Epithelial cell of esophagus (primary cell): ENCODE measurements at regions not wholly inside any gene's neighbourhood (a gene's known extent, or its start where the extent isn't known, plus 50 kb on each side); places are given as distances from the start of the nearest gene placed in this dataset.

Source experiments
- DNase-seq: peaks from one replicate; pipeline ENCODE4 v3.0.0; 2010; ENCODE audit warnings: low read depth
- H3K4me3 ChIP-seq: 2 replicates; pipeline ENCODE4 v1.5.1; 2011; ENCODE audit warnings: mild to moderate bottlenecking, low read length, control low read depth
- CTCF ChIP-seq: IDR thresholded peaks from 2 replicates; pipeline ENCODE4 v1.5.1; 2011; ENCODE audit warnings: low read depth, mild to moderate bottlenecking, low read length, control low read depth, inconsistent platforms; ENCODE audit not compliant: insufficient read depth; ENCODE audit errors: missing control alignments

- H3K4me3 ChIP-seq = no peak overlapping the region
- DNase-seq = no peak
- TF ChIP-seq CTCF = no peak
These were observed 177.9 kb upstream of the PGRMC2 start for GRCh38 chr4:128465523-128465922.

- H3K4me3 ChIP-seq = no peak overlapping the region
- DNase-seq = no peak
- no peak for TF ChIP-seq CTCF
These were observed 175.4 kb upstream of the PGRMC2 start for GRCh38 chr4:128463006-128463405.

GRCh38 chr4:128462103-128462783, 174.6 kb upstream of the PGRMC2 start:
- no peak for TF ChIP-seq CTCF
- no peak overlapping the region for H3K4me3 ChIP-seq
- DNase-seq = no peak

GRCh38 chr4:128461291-128462102, 173.9 kb upstream of the PGRMC2 start:
- DNase-seq = peak; percentile 69
- H3K4me3 ChIP-seq = no peak overlapping the region
- no peak for TF ChIP-seq CTCF

GRCh38 chr4:128459547-128459946, 171.9 kb upstream of the PGRMC2 start:
- no peak for TF ChIP-seq CTCF
- no peak for DNase-seq

GRCh38 chr4:128458816-128459215, 171.2 kb upstream of the PGRMC2 start:
- no peak overlapping the region for H3K4me3 ChIP-seq
- no peak for DNase-seq
- no peak for TF ChIP-seq CTCF

More at GRCh38 chr4:128459547-128459946, 171.9 kb upstream of the PGRMC2 start:
- no peak overlapping the region for H3K4me3 ChIP-seq
